Choroid plexus epithelial cell (primary cell): ENCODE measurements at regions not wholly inside any gene's neighbourhood (a gene's known extent, or its start where the extent isn't known, plus 50 kb on each side); places are given as distances from the start of the nearest gene placed in this dataset.
"Not testable (repeated sequence)": the region's sequence is repeated elsewhere in the genome, so short reads cannot be mapped to it uniquely, and the experiment has no call there.

Experiments
- DNase-seq: peaks from one replicate; pipeline ENCODE4 v3.0.0-alpha.2; 2010; ENCODE audit warnings: low read depth
- H3K4me3 ChIP-seq: 2 replicates; pipeline ENCODE4 v1.5.1; 2011; ENCODE audit warnings: low read depth, mild to moderate bottlenecking, control low read depth, low read length, moderate library complexity
- TF ChIP-seq, protein P1 (sequence below): conservative IDR thresholded peaks from 2 replicates; pipeline ENCODE4 v1.5.1; 2011; ENCODE audit warnings: low read depth, mild to moderate bottlenecking, control low read depth, inconsistent platforms, low read length, moderate library complexity

GRCh38 chr6:115194981-115195638 lies 852.3 kb upstream of the HS3ST5 start:
- no peak for DNase-seq
- TF ChIP-seq, protein P1, sequence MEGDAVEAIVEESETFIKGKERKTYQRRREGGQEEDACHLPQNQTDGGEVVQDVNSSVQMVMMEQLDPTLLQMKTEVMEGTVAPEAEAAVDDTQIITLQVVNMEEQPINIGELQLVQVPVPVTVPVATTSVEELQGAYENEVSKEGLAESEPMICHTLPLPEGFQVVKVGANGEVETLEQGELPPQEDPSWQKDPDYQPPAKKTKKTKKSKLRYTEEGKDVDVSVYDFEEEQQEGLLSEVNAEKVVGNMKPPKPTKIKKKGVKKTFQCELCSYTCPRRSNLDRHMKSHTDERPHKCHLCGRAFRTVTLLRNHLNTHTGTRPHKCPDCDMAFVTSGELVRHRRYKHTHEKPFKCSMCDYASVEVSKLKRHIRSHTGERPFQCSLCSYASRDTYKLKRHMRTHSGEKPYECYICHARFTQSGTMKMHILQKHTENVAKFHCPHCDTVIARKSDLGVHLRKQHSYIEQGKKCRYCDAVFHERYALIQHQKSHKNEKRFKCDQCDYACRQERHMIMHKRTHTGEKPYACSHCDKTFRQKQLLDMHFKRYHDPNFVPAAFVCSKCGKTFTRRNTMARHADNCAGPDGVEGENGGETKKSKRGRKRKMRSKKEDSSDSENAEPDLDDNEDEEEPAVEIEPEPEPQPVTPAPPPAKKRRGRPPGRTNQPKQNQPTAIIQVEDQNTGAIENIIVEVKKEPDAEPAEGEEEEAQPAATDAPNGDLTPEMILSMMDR = no peak
- H3K4me3 ChIP-seq = no peak overlapping the region

- H3K4me3 ChIP-seq = no peak overlapping the region
- TF ChIP-seq, protein P1 = no peak
- DNase-seq = no peak
Observed at GRCh38 chr6:115191989-115192388, 849.2 kb upstream of the HS3ST5 start.

- DNase-seq = no peak
- H3K4me3 ChIP-seq = no peak overlapping the region
- TF ChIP-seq, protein P1 = no peak
Observed at GRCh38 chr6:115190534-115190933, 847.7 kb upstream of the HS3ST5 start.

GRCh38 chr6:115175456-115175855 lies 832.6 kb upstream of the HS3ST5 start:
- H3K4me3 ChIP-seq, DNase-seq: not testable (repeated sequence)

- H3K4me3 ChIP-seq, DNase-seq: not testable (repeated sequence)
Observed at GRCh38 chr6:115165912-115166311, 823.1 kb upstream of the HS3ST5 start.

DNA sequence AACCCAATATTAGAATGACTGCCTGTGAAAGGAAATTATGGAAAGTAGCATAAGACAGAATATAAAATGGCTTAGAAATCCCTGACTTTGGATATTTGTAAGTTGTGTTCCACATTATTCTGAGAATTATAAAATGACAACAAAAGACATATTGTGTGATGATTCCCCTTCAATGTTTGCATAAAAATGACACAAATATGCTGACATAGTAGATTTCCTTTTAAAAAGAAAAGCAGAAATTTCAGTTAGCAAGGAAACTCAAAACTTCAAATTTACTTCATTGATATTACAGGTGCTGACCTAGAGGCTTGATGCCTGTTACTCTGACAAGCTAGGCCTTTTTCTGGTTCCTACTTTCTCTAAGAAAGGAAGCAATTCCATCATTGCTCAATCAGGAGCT lies 816.9 kb upstream of the HS3ST5 start:
- no peak overlapping the region for H3K4me3 ChIP-seq
- TF ChIP-seq, protein P1 = no peak

GRCh38 chr6:115137910-115138309 lies 795.1 kb upstream of the HS3ST5 start:
- no peak overlapping the region for H3K4me3 ChIP-seq
- TF ChIP-seq, protein P1 = no peak
- no peak for DNase-seq

More for the DNA sequence above, 816.9 kb upstream of the HS3ST5 start:
- no peak for DNase-seq

GRCh38 chr6:115133790-115134189 lies 791.0 kb upstream of the HS3ST5 start:
- TF ChIP-seq, protein P1 = no peak
- DNase-seq = no peak

More at GRCh38 chr6:115133790-115134189, 791.0 kb upstream of the HS3ST5 start:
- H3K4me3 ChIP-seq = no peak overlapping the region
